Naive thymus-derived CD4-positive, alpha-beta T cell (primary cell): ENCODE measurements at regions not wholly inside any gene's neighbourhood (a gene's known extent, or its start where the extent isn't known, plus 50 kb on each side); places are given as distances from the start of the nearest gene placed in this dataset.
"Not testable (repeated sequence)": the region's sequence is repeated elsewhere in the genome, so short reads cannot be mapped to it uniquely, and the experiment has no call there.

Experiments used
- ATAC-seq: fragments of 150-1000 bp; cut with Tn5 transposase; 2 replicates; pipeline ENCODE4 v1.10.0; 2021; ENCODE audit warnings: mild to moderate bottlenecking, moderate library complexity
- CTCF ChIA-PET: fragments of 350-600 bp; sonication (Branson Sonifier 250); formaldehyde crosslinking; loops from one replicate; lab custom pipeline; 2021; ENCODE audit warnings: antibody characterized with exemption; lab: Charles Lee
- POLR2A ChIA-PET: fragments of 350-600 bp; sonication (Branson Sonifier 250); formaldehyde crosslinking; loops from one replicate; lab custom pipeline; 2021; ENCODE audit warnings: antibody characterized with exemption, inconsistent platforms; lab: Charles Lee
- DNase-seq, 9 donors: peaks; one replicate each; pipeline versions ENCODE4 v3.0.0 to v3.0.0-alpha.2; 2020 to 2022; ENCODE audit warnings: mixed read lengths in 1 of 9
- H3K27ac ChIP-seq: one replicate; pipeline ENCODE4 v1.7.0; 2013; ENCODE audit warnings: mild to moderate bottlenecking, low read depth, low read length, moderate library complexity
- H3K27me3 ChIP-seq, 2 donors: one replicate each; pipeline ENCODE4 v1.7.0; 2013; ENCODE audit warnings: low read length in 2 of 2, mild to moderate bottlenecking in 2 of 2, moderate library complexity in 2 of 2; ENCODE audit not compliant: control insufficient read depth in 2 of 2, insufficient read depth in 2 of 2
- H3K36me3 ChIP-seq, 3 experiments: 1 replicate in 2 of 3; 2 replicates in 1 of 3; pipeline ENCODE4 v1.7.0; 2013; ENCODE audit warnings: low read length in 3 of 3, mild to moderate bottlenecking in 3 of 3, moderate library complexity in 1 of 3; ENCODE audit not compliant: insufficient read depth in 3 of 3, control insufficient read depth in 2 of 3
- H3K4me1 ChIP-seq, 2 donors: one replicate each; pipeline ENCODE4 v1.7.0; 2013; ENCODE audit warnings: low read length in 2 of 2, mild to moderate bottlenecking in 2 of 2, moderate library complexity in 1 of 2; ENCODE audit not compliant: control insufficient read depth in 2 of 2, insufficient read depth in 2 of 2
- H3K4me3 ChIP-seq: 2 replicates; pipeline ENCODE4 v1.7.0; 2013; ENCODE audit warnings: mild to moderate bottlenecking, low read length
- H3K9me3 ChIP-seq, 3 experiments: 1 replicate in 2 of 3; 2 replicates in 1 of 3; pipeline ENCODE4 v1.7.0; 2013; ENCODE audit warnings: low read length in 3 of 3; ENCODE audit not compliant: control insufficient read depth in 2 of 3
- H3K27ac Mint-ChIP-seq, 9 donors: one replicate each; pipeline ENCODE4 v1.8.0; 2020 to 2022; ENCODE audit warnings: mixed read lengths in 9 of 9, mild to moderate bottlenecking in 8 of 9, moderate library complexity in 5 of 9, inconsistent platforms in 2 of 9
- H3K27me3 Mint-ChIP-seq, 5 donors: one replicate each; pipeline ENCODE4 v1.8.0; 2021 to 2022; ENCODE audit warnings: mixed read lengths in 5 of 5, mild to moderate bottlenecking in 1 of 5
- H3K36me3 Mint-ChIP-seq, 5 donors: one replicate each; pipeline ENCODE4 v1.8.0; 2020 to 2022; ENCODE audit warnings: mixed read lengths in 5 of 5, mild to moderate bottlenecking in 3 of 5, inconsistent platforms in 1 of 5
- H3K4me1 Mint-ChIP-seq, 7 donors: one replicate each; pipeline ENCODE4 v1.8.0; 2020 to 2022; ENCODE audit warnings: mixed read lengths in 7 of 7, mild to moderate bottlenecking in 3 of 7, inconsistent platforms in 1 of 7
- H3K4me3 Mint-ChIP-seq, 10 donors: one replicate each; pipeline ENCODE4 v1.8.0; 2020 to 2022; ENCODE audit warnings: mild to moderate bottlenecking in 10 of 10, mixed read lengths in 10 of 10, moderate library complexity in 6 of 10, inconsistent platforms in 2 of 10
- H3K9me3 Mint-ChIP-seq, 11 donors: one replicate each; pipeline ENCODE4 v1.8.0; 2020 to 2022; ENCODE audit warnings: mixed read lengths in 11 of 11, mild to moderate bottlenecking in 4 of 11, inconsistent platforms in 1 of 11, moderate library complexity in 1 of 11
- intact Hi-C, 2 donors: fragments of 100-400 bp; cut with micrococcal nuclease; formaldehyde crosslinking; loops; one replicate each; pipeline ENCODE4 v1.15.1; 2023

GRCh38 chr5:118405650-118406061 lies 582.7 kb downstream of the DTWD2 start:
- H3K4me3 ChIP-seq: no peak overlapping the region
- H3K4me1 Mint-ChIP-seq: peaks cover 0 to 2% (median 0%) of the 10 kb centered on the region in 7 donors
- no peak overlapping the region for H3K4me3 Mint-ChIP-seq
- H3K27me3 Mint-ChIP-seq: no peaks in the 10 kb centered on the region
- ChIA-PET POLR2A (no interaction called here), CTCF (no interaction called here)
- no peaks in the 10 kb centered on the region for H3K27me3 ChIP-seq
- intact Hi-C loops: no loop called here
- H3K27ac Mint-ChIP-seq: no peak overlapping the region
- H3K9me3 Mint-ChIP-seq: peaks cover 2 to 25% (median 6%) of the 10 kb centered on the region in 11 donors
- no peaks in the 10 kb centered on the region for H3K9me3 ChIP-seq
- H3K4me1 ChIP-seq: no peaks in the 10 kb centered on the region
- DNase-seq (no peak), ATAC-seq (no peak)
- H3K36me3 ChIP-seq: no peaks in the 10 kb centered on the region
- no peaks in the 10 kb centered on the region for H3K36me3 Mint-ChIP-seq
- no peak overlapping the region for H3K27ac ChIP-seq

DNA sequence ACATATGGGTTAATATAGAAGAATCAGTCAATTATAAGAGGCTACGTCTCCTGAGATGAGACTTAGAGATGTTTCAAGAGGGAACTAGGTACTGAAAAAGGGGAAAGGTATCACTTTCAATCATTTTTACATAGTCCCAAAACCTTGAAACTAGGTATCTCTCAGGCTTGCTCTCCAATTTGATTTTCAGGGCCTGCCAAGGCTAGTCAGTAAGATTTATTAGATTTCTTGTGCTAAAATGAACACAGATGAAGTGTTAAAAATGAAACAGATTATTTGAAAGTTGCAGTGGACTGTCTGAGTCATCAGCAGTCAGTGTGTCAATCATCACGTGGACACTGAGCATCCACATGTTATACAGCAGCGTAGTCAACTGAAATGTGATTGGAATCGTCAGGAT lies 591.1 kb downstream of the DTWD2 start:
- Histone ChIP-seq H3K36me3 (no peaks in the 10 kb centered on the region), H3K4me1 (no peaks in the 10 kb centered on the region), H3K4me3 (no peak overlapping the region), H3K27ac (no peak overlapping the region), H3K27me3 (no peaks in the 10 kb centered on the region), H3K9me3 (no peaks in the 10 kb centered on the region)
- DNase-seq (no peak), ATAC-seq (no peak)
- H3K27me3 Mint-ChIP-seq: no peaks in the 10 kb centered on the region
- no peak overlapping the region for H3K4me3 Mint-ChIP-seq
- H3K4me1 Mint-ChIP-seq: no peaks in the 10 kb centered on the region
- ChIA-PET CTCF (no interaction called here), POLR2A (no interaction called here)
- peaks cover 0 to 14% (median 4%) of the 10 kb centered on the region in 11 donors for H3K9me3 Mint-ChIP-seq
- no peaks in the 10 kb centered on the region for H3K36me3 Mint-ChIP-seq
- no peak overlapping the region for H3K27ac Mint-ChIP-seq
- intact Hi-C loops: no loop called here

DNA sequence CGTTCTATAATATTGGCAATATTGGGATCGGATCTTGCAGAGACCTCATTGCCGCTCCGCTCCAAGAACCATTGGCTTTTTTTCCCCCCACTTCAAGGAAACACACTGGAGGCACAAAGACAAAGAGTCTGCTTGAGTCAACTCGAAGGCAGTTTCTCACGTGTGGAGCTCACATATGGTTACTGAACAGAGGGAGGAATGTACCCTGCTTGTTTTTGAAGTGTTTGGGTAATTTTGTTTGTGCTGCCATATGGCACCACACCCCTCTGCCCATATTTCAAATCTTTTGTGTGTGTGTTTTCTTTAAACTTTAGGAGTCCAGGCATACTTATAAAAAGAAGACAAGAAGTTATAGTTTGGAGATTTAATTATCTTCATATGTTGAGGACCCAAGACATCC lies 595.9 kb downstream of the DTWD2 start:
- H3K9me3 ChIP-seq: no peaks in the 10 kb centered on the region
- no peaks in the 10 kb centered on the region for H3K27me3 ChIP-seq
- H3K36me3 ChIP-seq: no peaks in the 10 kb centered on the region
- intact Hi-C loops: no loop called here
- no peak for DNase-seq
- H3K27ac ChIP-seq: no peak overlapping the region
- no peaks in the 10 kb centered on the region for H3K4me1 ChIP-seq
- no peaks in the 10 kb centered on the region for H3K36me3 Mint-ChIP-seq
- no peak overlapping the region for H3K4me3 Mint-ChIP-seq
- ChIA-PET CTCF (no interaction called here), POLR2A (no interaction called here)
- ATAC-seq: no peak
- H3K27me3 Mint-ChIP-seq: no peaks in the 10 kb centered on the region
- peaks cover 0 to 7% (median 2%) of the 10 kb centered on the region in 11 donors for H3K9me3 Mint-ChIP-seq
- H3K27ac Mint-ChIP-seq: no peak overlapping the region
- no peak overlapping the region for H3K4me3 ChIP-seq
- no peaks in the 10 kb centered on the region for H3K4me1 Mint-ChIP-seq

- ATAC-seq, H3K4me1 Mint-ChIP-seq, CTCF ChIA-PET, H3K27ac Mint-ChIP-seq, H3K4me1 ChIP-seq, intact Hi-C loops, H3K36me3 ChIP-seq, H3K36me3 Mint-ChIP-seq, DNase-seq, H3K4me3 ChIP-seq, H3K27me3 Mint-ChIP-seq, POLR2A ChIA-PET, H3K4me3 Mint-ChIP-seq, H3K27ac ChIP-seq, H3K9me3 ChIP-seq, H3K27me3 ChIP-seq: not testable (repeated sequence)
- peaks cover 3 to 29% (median 10%) of the 10 kb centered on the region in 11 donors for H3K9me3 Mint-ChIP-seq
Observed at GRCh38 chr5:118382931-118383330, 605.4 kb downstream of the DTWD2 start.

DNA sequence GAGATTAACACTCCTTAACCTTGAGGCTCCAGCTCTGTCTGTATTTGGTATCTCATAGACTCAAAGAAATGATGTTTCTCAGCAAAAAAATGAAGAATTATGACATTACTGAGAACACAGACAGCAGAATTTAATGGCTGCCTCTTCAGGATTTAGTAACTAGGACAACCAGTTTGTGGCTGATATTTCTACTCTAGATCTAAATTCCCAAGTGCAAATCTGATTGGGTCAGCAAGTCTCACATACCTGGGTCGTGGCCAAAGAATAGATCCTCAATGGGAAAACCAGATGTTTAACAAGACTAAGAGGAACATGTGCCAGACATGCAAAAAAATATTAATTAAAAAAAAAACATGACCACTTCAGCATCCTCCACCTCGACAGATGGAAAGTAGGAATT lies 608.9 kb downstream of the DTWD2 start:
- Mint-ChIP-seq H3K36me3 (no peaks in the 10 kb centered on the region), H3K27me3 (no peaks in the 10 kb centered on the region), H3K27ac (no peak overlapping the region), H3K4me1 (no peaks in the 10 kb centered on the region), H3K9me3 (peaks cover 3 to 20% (median 7%) of the 10 kb centered on the region in 11 donors), H3K4me3 (no peak overlapping the region)
- Histone ChIP-seq H3K4me3 (no peak overlapping the region), H3K4me1 (no peaks in the 10 kb centered on the region), H3K27ac (no peak overlapping the region), H3K27me3 (no peaks in the 10 kb centered on the region), H3K9me3 (no peaks in the 10 kb centered on the region), H3K36me3 (no peaks in the 10 kb centered on the region)
- CTCF ChIA-PET: no interaction called here
- intact Hi-C loops: no loop called here
- POLR2A ChIA-PET: no interaction called here
- DNase-seq (no peak), ATAC-seq (no peak)

GRCh38 chr5:118378959-118379358 lies 609.4 kb downstream of the DTWD2 start:
- Mint-ChIP-seq H3K4me1 (no peaks in the 10 kb centered on the region), H3K27ac (no peak overlapping the region), H3K36me3 (no peaks in the 10 kb centered on the region), H3K27me3 (no peaks in the 10 kb centered on the region), H3K4me3 (no peak overlapping the region), H3K9me3 (peaks cover under 1 to 15% (median 6%) of the 10 kb centered on the region in 11 donors)
- no peak overlapping the region for H3K27ac ChIP-seq
- H3K36me3 ChIP-seq: no peaks in the 10 kb centered on the region
- DNase-seq: no peak
- POLR2A ChIA-PET: no interaction called here
- intact Hi-C loops: no loop called here
- H3K4me3 ChIP-seq: no peak overlapping the region
- H3K27me3 ChIP-seq: no peaks in the 10 kb centered on the region
- ATAC-seq: no peak
- CTCF ChIA-PET: interaction anchor here (0.6 kb wide), 1 partner anchor 20 kb away, joined by 3 read pairs; no protein-coding TSS in a partner anchor
- no peaks in the 10 kb centered on the region for H3K4me1 ChIP-seq
- H3K9me3 ChIP-seq: no peaks in the 10 kb centered on the region

- no peaks in the 10 kb centered on the region for H3K36me3 ChIP-seq
- H3K27ac Mint-ChIP-seq: no peak overlapping the region
- no peaks in the 10 kb centered on the region for H3K9me3 ChIP-seq
- H3K4me1 ChIP-seq: no peaks in the 10 kb centered on the region
- no peak overlapping the region for H3K27ac ChIP-seq
- no peaks in the 10 kb centered on the region for H3K27me3 Mint-ChIP-seq
- H3K4me3 Mint-ChIP-seq: no peak overlapping the region
- intact Hi-C loops: no loop called here
- H3K4me1 Mint-ChIP-seq: no peaks in the 10 kb centered on the region
- peaks cover 0 to 10% (median 6%) of the 10 kb centered on the region in 11 donors for H3K9me3 Mint-ChIP-seq
- ChIA-PET POLR2A (no interaction called here), CTCF (no interaction called here)
- DNase-seq (no peak), ATAC-seq (no peak)
- H3K27me3 ChIP-seq: no peaks in the 10 kb centered on the region
- H3K36me3 Mint-ChIP-seq: no peaks in the 10 kb centered on the region
- no peak overlapping the region for H3K4me3 ChIP-seq
Observed at GRCh38 chr5:118377420-118377819, 610.9 kb downstream of the DTWD2 start.
